GM13976 (cell line): ENCODE measurements at regions not wholly inside any gene's neighbourhood (a gene's known extent, or its start where the extent isn't known, plus 50 kb on each side); places are given as distances from the start of the nearest gene placed in this dataset.

ENCODE experiments used
- DNase-seq: peaks from one replicate; pipeline ENCODE4 v3.0.0; 2012; ENCODE audit warnings: low spot score
- in situ Hi-C: fragments of 300-500 bp; cut with MboI; formaldehyde crosslinking; loops from one replicate; pipeline ENCODE4 v1.12.0; 2022; ENCODE audit warnings: low sequenced_read_pairs, mixed read lengths, inconsistent platforms; ENCODE audit not compliant: unreplicated experiment
- TF ChIP-seq, protein P1 (sequence below): IDR thresholded peaks from 2 replicates; pipeline ENCODE4 v1.5.1; 2012; ENCODE audit warnings: borderline replicate concordance, mild to moderate bottlenecking; ENCODE audit not compliant: insufficient read depth; ENCODE audit errors: extremely low read depth, missing control alignments, control extremely low read depth

DNA sequence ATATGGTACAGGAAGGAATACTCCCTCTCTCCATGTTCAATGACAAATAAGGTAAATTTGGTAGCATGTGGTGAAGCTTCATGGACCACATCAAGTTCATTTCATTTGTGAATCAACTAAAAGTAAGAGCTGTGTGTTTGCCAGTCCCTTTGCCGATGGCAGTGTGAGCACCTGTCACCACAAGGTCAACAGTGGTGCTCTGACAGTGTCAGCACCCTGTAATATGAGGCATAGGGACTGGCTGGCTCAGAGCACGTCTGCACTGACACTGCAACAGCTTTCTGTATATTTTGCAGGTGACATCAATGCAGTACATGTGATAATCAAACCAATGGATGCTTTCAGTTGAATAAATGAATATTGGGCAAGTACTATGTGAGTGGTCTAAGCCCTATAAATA is 852.4 kb downstream of the TUSC7 start:
- DNase-seq: no peak
- TF ChIP-seq, protein P1, sequence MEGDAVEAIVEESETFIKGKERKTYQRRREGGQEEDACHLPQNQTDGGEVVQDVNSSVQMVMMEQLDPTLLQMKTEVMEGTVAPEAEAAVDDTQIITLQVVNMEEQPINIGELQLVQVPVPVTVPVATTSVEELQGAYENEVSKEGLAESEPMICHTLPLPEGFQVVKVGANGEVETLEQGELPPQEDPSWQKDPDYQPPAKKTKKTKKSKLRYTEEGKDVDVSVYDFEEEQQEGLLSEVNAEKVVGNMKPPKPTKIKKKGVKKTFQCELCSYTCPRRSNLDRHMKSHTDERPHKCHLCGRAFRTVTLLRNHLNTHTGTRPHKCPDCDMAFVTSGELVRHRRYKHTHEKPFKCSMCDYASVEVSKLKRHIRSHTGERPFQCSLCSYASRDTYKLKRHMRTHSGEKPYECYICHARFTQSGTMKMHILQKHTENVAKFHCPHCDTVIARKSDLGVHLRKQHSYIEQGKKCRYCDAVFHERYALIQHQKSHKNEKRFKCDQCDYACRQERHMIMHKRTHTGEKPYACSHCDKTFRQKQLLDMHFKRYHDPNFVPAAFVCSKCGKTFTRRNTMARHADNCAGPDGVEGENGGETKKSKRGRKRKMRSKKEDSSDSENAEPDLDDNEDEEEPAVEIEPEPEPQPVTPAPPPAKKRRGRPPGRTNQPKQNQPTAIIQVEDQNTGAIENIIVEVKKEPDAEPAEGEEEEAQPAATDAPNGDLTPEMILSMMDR: no peak
- in situ Hi-C loops: no loop called here

DNA sequence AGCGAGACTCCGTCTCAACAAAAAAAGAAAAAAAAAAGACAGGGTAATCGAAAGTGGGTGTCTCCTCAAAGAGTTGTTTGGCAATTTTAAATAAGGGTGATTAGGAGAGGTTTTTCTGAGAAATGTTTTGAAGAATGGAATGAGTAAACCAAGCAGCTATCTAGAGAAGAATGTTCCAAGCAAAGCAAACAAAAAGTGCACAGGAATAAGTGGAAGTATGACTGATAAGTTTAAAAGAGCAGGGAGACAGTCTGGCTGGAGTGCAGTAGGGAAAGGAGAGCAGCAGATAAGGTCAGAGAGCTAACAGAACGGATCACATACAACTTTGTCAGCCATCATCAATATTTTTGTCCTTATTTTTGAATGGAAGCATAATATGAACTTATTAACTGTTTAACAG is 853.5 kb downstream of the TUSC7 start:
- TF ChIP-seq, protein P1: no peak
- in situ Hi-C loops: no loop called here
- DNase-seq: no peak

DNA sequence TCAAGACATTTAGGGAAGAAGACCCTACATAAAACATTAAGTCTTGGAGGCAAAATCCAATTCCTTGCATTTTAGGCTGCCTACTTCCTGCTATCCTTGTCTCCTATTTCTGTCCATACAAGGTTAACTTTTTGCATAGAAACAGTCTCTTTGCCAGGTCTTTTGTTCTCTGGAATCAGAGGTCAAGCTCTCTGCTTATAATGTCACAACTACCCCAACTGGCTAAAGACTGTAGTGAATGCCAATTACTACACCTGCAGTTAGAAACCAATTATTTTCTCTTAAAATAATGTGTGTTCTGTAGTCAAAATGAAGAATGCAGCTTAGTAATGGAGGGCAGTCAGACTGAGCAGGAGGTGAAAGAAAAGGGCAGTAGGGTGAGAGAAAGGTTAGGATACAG is 856.2 kb downstream of the TUSC7 start:
- in situ Hi-C loops: no loop called here
- TF ChIP-seq, protein P1: no peak
- no peak for DNase-seq

DNA sequence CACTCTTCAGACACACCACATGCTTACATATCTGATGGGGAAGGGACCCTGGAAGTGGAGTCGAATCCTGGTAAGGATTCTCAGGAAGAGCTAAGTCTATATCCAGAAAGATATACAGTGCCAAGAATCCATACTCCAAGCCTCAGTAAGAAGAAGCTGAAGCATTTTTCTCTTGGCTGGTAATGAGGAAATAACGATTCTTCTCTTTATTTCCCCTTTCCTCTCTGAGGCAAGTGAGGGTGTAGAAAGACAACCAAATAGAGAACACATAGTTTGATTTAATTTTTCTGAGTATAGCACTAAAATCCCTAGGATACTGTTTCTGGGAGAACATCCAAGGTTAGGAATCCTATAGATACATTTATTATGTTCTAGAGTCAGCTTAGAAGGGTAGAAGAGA is 857.3 kb downstream of the TUSC7 start:
- TF ChIP-seq, protein P1: no peak
- in situ Hi-C loops: no loop called here
- no peak for DNase-seq

DNA sequence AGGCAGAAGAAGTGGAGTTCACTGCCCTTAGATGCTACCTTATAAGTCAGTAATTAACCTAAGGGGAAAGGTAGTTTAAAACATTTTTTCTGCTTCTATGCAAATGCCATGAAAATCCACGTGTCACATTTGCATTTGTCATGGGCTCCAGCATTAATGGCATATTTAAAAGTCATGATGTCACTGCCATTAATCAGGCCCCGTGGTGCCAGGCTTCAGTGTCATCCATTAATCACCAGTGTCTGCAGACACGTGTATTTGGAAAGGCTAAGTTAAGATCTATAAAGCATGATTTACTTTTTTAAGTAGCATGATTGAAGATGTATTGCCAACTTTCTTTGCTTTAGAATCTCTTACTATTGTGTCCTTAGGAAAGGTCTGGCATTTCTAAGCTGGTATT is 857.8 kb downstream of the TUSC7 start:
- in situ Hi-C loops: no loop called here
- DNase-seq: no peak
- TF ChIP-seq, protein P1: no peak

DNA sequence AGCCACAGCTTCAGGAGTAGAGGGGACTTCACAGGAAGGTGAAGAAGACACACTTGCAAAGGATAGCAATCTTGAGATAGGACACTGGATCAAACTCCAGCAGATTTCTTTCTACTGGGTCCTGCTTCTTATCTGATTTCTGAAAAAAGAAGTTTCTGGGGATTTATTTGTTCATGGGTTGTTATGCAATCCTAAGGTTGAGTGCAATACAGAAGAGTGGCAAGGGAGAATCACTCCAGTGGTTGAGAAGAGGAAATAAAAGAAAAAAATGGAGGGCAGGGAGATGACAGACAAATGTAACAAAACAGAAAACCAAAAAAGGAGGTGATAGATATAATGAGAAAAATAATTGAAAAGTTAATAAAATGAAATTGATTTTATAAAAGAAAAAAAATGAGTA is 858.3 kb downstream of the TUSC7 start:
- in situ Hi-C loops: no loop called here
- TF ChIP-seq, protein P1: no peak
- DNase-seq: no peak

DNA sequence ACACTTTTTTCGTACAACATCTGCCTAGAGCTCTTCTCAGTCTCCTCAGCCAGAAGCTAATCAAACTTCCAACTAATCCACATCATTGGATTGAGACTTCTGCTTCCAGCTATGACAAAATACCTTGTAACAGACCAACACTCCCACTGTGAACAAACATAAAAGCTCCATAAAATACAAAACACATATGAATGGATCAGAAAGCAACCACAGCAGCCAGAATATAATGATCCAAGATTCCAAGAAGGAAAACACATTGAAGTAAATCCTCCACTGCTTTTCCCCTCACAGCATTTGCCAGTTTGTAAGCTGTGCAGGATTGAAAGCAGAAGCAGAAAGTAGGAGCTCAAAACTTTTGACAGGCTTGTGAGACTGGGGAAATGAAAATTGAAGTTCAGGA is 863.2 kb downstream of the TUSC7 start:
- DNase-seq: no peak
- TF ChIP-seq, protein P1: no peak
- in situ Hi-C loops: no loop called here
